HCT116 (cell line): ENCODE measurements at regions not wholly inside any gene's neighbourhood (a gene's known extent, or its start where the extent isn't known, plus 50 kb on each side); places are given as distances from the start of the nearest gene placed in this dataset.

ENCODE experiments used
- ATAC-seq: fragments of 200-7000 bp; cut with Tn5 transposase; 2 replicates; pipeline ENCODE4 v1.9.1; 2020; ENCODE audit warnings: mild to moderate bottlenecking, moderate library complexity
- BruUV-seq: library from RNA; stranded (reverse); fragments of 400-500 nt; replicated peaks from 2 replicates; lab custom pipeline; 2021; lab: Mats Ljungman, UMichigan
- CTCF ChIA-PET: fragments of 300-600 bp; sonication (Branson Sonifier 250); formaldehyde crosslinking; loops from one replicate; lab custom pipeline; 2021; ENCODE audit warnings: antibody characterized with exemption; lab: Charles Lee
- POLR2A ChIA-PET: fragments of 300-600, 350-600 bp; sonication (Branson Sonifier 250); formaldehyde crosslinking; loops from one replicate; lab custom pipeline; 2021; ENCODE audit warnings: antibody characterized with exemption; lab: Charles Lee
- RAD21 ChIA-PET, 2 experiments: fragments of 300-600 bp; sonication (Branson Sonifier 250); formaldehyde crosslinking; loops; one replicate each; lab custom pipeline; 2023; ENCODE audit warnings: low total read pairs in 2 of 2; ENCODE audit not compliant: uncharacterized antibody in 2 of 2, unreplicated experiment in 2 of 2, low non-redundant PET in 1 of 2; lab: Charles Lee
- DNase-seq: peaks from one replicate; pipeline ENCODE4 v3.0.0-alpha.2; 2010; ENCODE audit warnings: low read depth, low spot score
- H2AFZ ChIP-seq: fragments of 200-600 bp; shearing (Covaris generic), sonication (generic); 2 replicates; pipeline ENCODE4 v1.6.1; 2017; ENCODE audit warnings: low read depth, mixed run types, mixed read lengths, antibody characterized with exemption, low read length; ENCODE audit not compliant: poor library complexity, severe bottlenecking
- H3K27ac ChIP-seq: 2 replicates; pipeline ENCODE4 v1.5.1; 2012; ENCODE audit warnings: low read depth, low read length
- H3K27me3 ChIP-seq: fragments of 200-600 bp; sonication (generic); 2 replicates; pipeline ENCODE4 v1.6.1; 2016; ENCODE audit warnings: mixed run types, low read length, mixed read lengths; ENCODE audit not compliant: insufficient read depth
- H3K36me3 ChIP-seq, 2 experiments: fragments of 200-500 bp in 1 of 2; fragments of 200-600 bp in 1 of 2; sonication (Bioruptor generic) in 1 of 2; sonication (generic) in 1 of 2; 2 replicates each; pipeline versions ENCODE4 v1.5.1 to v1.6.1; 2014 to 2016; ENCODE audit warnings: low read length in 2 of 2, inconsistent platforms in 1 of 2, mixed read lengths in 1 of 2, mixed run types in 1 of 2; ENCODE audit not compliant: insufficient read depth in 2 of 2, control insufficient read depth in 1 of 2
- H3K4me1 ChIP-seq, 2 experiments: fragments of 200-600 bp in 1 of 2; sonication (generic) in 1 of 2; 2 replicates each; pipeline versions ENCODE4 v1.5.1 to v1.6.1; 2012 to 2017; ENCODE audit warnings: low read length in 2 of 2, inconsistent platforms in 1 of 2, mild to moderate bottlenecking in 1 of 2, mixed read lengths in 1 of 2, mixed run types in 1 of 2, moderate library complexity in 1 of 2; ENCODE audit not compliant: insufficient read depth in 2 of 2, control insufficient read depth in 1 of 2
- H3K4me2 ChIP-seq: fragments of 200-600 bp; sonication (generic); 2 replicates; pipeline ENCODE4 v1.6.1; 2017; ENCODE audit warnings: mixed run types, low read length, mixed read lengths
- H3K4me3 ChIP-seq, 2 experiments: fragments of 200-600 bp in 1 of 2; sonication (generic) in 1 of 2; replicated peaks in 1 of 2; 2 replicates each; pipeline ENCODE4 v1.5.1; 2011 to 2016; ENCODE audit warnings: low read length in 2 of 2, control low read depth in 1 of 2, low read depth in 1 of 2, mild to moderate bottlenecking in 1 of 2, mixed read lengths in 1 of 2, mixed run types in 1 of 2
- H3K79me2 ChIP-seq: fragments of 200-600 bp; sonication (generic); 2 replicates; pipeline ENCODE4 v1.6.1; 2017; ENCODE audit warnings: mild to moderate bottlenecking, mixed run types, low read length, moderate library complexity, mixed read lengths; ENCODE audit not compliant: insufficient read depth
- H3K9ac ChIP-seq: fragments of 200-600 bp; sonication (generic); 2 replicates; pipeline ENCODE4 v1.6.1; 2016; ENCODE audit warnings: low read length, mixed read lengths
- H3K9me2 ChIP-seq: fragments of 200-600 bp; sonication (generic), shearing (Covaris generic); 2 replicates; pipeline ENCODE4 v1.6.1; 2017; ENCODE audit warnings: mixed run types, mild to moderate bottlenecking, moderate library complexity; ENCODE audit not compliant: insufficient read depth
- H3K9me3 ChIP-seq, 2 experiments: fragments of 200-500 bp in 1 of 2; fragments of 200-600 bp in 1 of 2; sonication (Bioruptor generic) in 1 of 2; sonication (generic) in 1 of 2; 2 replicates each; pipeline ENCODE4 v1.6.1; 2014 to 2017; ENCODE audit warnings: low read length in 2 of 2, mixed read lengths in 2 of 2, inconsistent platforms in 1 of 2, low read depth in 1 of 2, mild to moderate bottlenecking in 1 of 2, mixed run types in 1 of 2, moderate library complexity in 1 of 2; ENCODE audit not compliant: control insufficient read depth in 1 of 2, insufficient read depth in 1 of 2
- H4K20me1 ChIP-seq: fragments of 200-600 bp; sonication (generic), shearing (Covaris generic); 2 replicates; pipeline ENCODE4 v1.6.1; 2017; ENCODE audit warnings: mixed run types, mild to moderate bottlenecking, moderate library complexity; ENCODE audit not compliant: insufficient read depth
- CEBPB ChIP-seq: IDR thresholded peaks from 2 replicates; pipeline ENCODE4 v1.6.1; 2012; ENCODE audit warnings: low read depth
- CTCF ChIP-seq, 3 experiments: fragments of 200-600 bp in 1 of 3; sonication (generic) in 1 of 3; IDR thresholded peaks in 2 of 3; conservative IDR thresholded peaks in 1 of 3; 2 replicates each; pipeline ENCODE4 v1.5.1; 2012 to 2017; ENCODE audit warnings: low read depth in 2 of 3, low read length in 2 of 3, antibody characterized with exemption in 1 of 3, borderline replicate concordance in 1 of 3, control low read depth in 1 of 3, mild to moderate bottlenecking in 1 of 3, mixed read lengths in 1 of 3, mixed run types in 1 of 3, moderate library complexity in 1 of 3; ENCODE audit not compliant: insufficient read depth in 1 of 3
- EGR1 ChIP-seq: IDR thresholded peaks from 2 replicates; pipeline ENCODE4 v1.6.1; 2012; ENCODE audit warnings: low read depth
- POLR2A ChIP-seq: IDR thresholded peaks from 2 replicates; pipeline ENCODE4 v1.7.0; 2011; ENCODE audit warnings: borderline replicate concordance; ENCODE audit not compliant: insufficient read depth, insufficient read length; ENCODE audit errors: extremely low read depth
- RAD21 ChIP-seq: IDR thresholded peaks from 2 replicates; pipeline ENCODE4 v1.6.1; 2012; ENCODE audit warnings: low read depth, mild to moderate bottlenecking
- REST ChIP-seq: IDR thresholded peaks from 2 replicates; pipeline ENCODE4 v1.6.1; 2012; ENCODE audit warnings: low read depth
- SP1 ChIP-seq: IDR thresholded peaks from 2 replicates; pipeline ENCODE4 v1.6.1; 2012; ENCODE audit warnings: low read depth
- TCF7L2 ChIP-seq: IDR thresholded peaks from 2 replicates; pipeline ENCODE4 v1.7.0; 2011; ENCODE audit warnings: borderline replicate concordance, inconsistent platforms; ENCODE audit not compliant: insufficient read depth, insufficient read length; ENCODE audit errors: extremely low read depth
- YY1 ChIP-seq: IDR thresholded peaks from 2 replicates; pipeline ENCODE4 v1.6.1; 2011; ENCODE audit warnings: low read length, low read depth, moderate library complexity, mild to moderate bottlenecking; ENCODE audit not compliant: insufficient replicate concordance; ENCODE audit errors: extremely low read depth
- ZBTB33 ChIP-seq: IDR thresholded peaks from 2 replicates; pipeline ENCODE4 v1.6.1; 2011; ENCODE audit warnings: mild to moderate bottlenecking, low read length, moderate library complexity; ENCODE audit not compliant: insufficient replicate concordance; ENCODE audit errors: extremely low read depth
- ZNF274 ChIP-seq: fragments of 200-500 bp; sonication (Bioruptor generic); IDR thresholded peaks from 2 replicates; pipeline ENCODE4 v1.6.1; 2014; ENCODE audit warnings: mild to moderate bottlenecking, low read depth, low read length, inconsistent platforms
- intact Hi-C: fragments of 100-400 bp; cut with micrococcal nuclease; formaldehyde crosslinking; loops from 2 replicates; pipeline ENCODE4 v1.10.0; 2022

- TF ChIP-seq REST, result no peak
- no peak for TF ChIP-seq YY1
- peak; percentile 47 for TF ChIP-seq RAD21
These were observed 73.0 kb upstream of the TMEM17 start (continued) for GRCh38 chr2:62578803-62579640.

- ChIA-PET CTCF (interaction anchor here (1.0 to 2.7 kb wide), 2 partner anchors 121 to 197 kb away, joined by 3 to 12 read pairs; no protein-coding TSS in a partner anchor), POLR2A (interaction anchor here (0.5 to 2.6 kb wide), 22 partner anchors 9 to 814 kb away, joined by 3 to 22 read pairs (median 4); partner anchors contain the start of genes EHBP1 and TMEM17), RAD21 (interaction anchor here (0.8 to 1.8 kb wide), 4 partner anchors 72 to 127 kb away, joined by 3 to 9 read pairs (median 3); partner anchors contain the start of genes EHBP1 (in 1 of the 2) and TMEM17 (in 1 of the 2))
- H3K36me3 ChIP-seq, result peaks cover 0 to 31% of the 10 kb centered on the region in 2 experiments; a peak in 1 of 4 replicates
- H3K27me3 ChIP-seq, result no peaks in the 10 kb centered on the region
- peak overlapping the region in 1 of 2 experiments; percentile 28; a peak in 2 of 4 replicates for H3K4me3 ChIP-seq
- no peaks in the 10 kb centered on the region for H3K79me2 ChIP-seq
- peak; percentile 99 for DNase-seq
- no peaks in the 10 kb centered on the region for H3K9me2 ChIP-seq
- no peaks in the 10 kb centered on the region for H3K9me3 ChIP-seq
- no peak overlapping the region for H2AFZ ChIP-seq
- TSS peak; percentile 90 for BruUV-seq
- peaks cover 44 to 54% of the 10 kb centered on the region in 2 experiments for H3K4me1 ChIP-seq
- H4K20me1 ChIP-seq, result no peaks in the 10 kb centered on the region
- ATAC-seq, result peak; percentile 80
- intact Hi-C loops, result loop anchor here (2.0 kb wide), 3 partner anchors 121 to 197 kb away; partner anchors contain the start of gene EHBP1
- peak overlapping the region; percentile 98 for H3K27ac ChIP-seq
- H3K4me2 ChIP-seq, result peak overlapping the region; percentile 69
- H3K9ac ChIP-seq, result peak overlapping the region; percentile 65
- TF ChIP-seq CEBPB (peak; percentile 97), POLR2A (no peak), CTCF (IDR thresholded peaks at IDR 0.05 in 2 of 3, conservative IDR thresholded peaks at IDR 0.05 in 1 of 3; ENCODE audit: borderline replicate concordance in 1 of 3, insufficient read depth in 1 of 3, low read depth in 2 of 3, low read length in 2 of 3) (no peak), ZNF274 (no peak), EGR1 (peak; percentile 63; the same call in 1 of the 2 replicates), YY1 (peak; percentile 79), ZBTB33 (peak; percentile 66), SP1 (peak; percentile 100), TCF7L2 (peak; percentile 99)
These were observed 72.2 kb upstream of the TMEM17 start for GRCh38 chr2:62577994-62578781.
